ENCODE measurements at regions not wholly inside any gene's neighbourhood (a gene's known extent, or its start where the extent isn't known, plus 50 kb on each side); places are given as distances from the start of the nearest gene placed in this dataset.

DNA sequence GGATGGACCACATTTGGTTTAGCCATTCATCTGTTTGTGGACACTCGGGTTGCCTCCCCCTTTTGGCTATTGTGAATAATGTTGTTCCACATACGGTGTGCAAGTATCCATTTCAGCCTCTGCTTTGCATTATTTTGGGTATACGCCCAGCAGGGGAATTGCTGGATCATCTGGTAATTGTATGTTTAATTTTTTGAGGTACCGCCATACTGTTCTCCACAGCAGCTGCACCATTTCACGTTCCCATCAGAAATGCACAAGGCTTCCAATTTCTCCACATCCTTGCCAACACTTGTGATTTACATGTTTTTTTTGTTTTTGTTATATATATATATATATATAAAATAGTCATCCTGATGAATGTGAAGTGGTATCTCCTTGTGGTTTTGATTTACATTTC is 54.6 kb upstream of the TWIST2 start:
- no peaks in the 10 kb centered on the region for H3K9me2 ChIP-seq (replicated peaks; ENCODE audit: insufficient read depth, low read length)
- H3K9me3 ChIP-seq (ENCODE audit: insufficient read depth, low read length): no peaks in the 10 kb centered on the region
- H3K4me2 ChIP-seq (ENCODE audit: low read depth, low read length, poor library complexity, severe bottlenecking): no peak overlapping the region
- H4K20me1 ChIP-seq (ENCODE audit: low read depth, low read length): no peaks in the 10 kb centered on the region
- no peak overlapping the region for H3K27ac ChIP-seq (ENCODE audit: low read depth, low read length)
- H3K9ac ChIP-seq (ENCODE audit: low read length): no peak overlapping the region
- no peak for TF ChIP-seq EZH2phosphoT487 (conservative IDR thresholded peaks at IDR 0.05; ENCODE audit: low read length)
- TF ChIP-seq, protein P1, sequence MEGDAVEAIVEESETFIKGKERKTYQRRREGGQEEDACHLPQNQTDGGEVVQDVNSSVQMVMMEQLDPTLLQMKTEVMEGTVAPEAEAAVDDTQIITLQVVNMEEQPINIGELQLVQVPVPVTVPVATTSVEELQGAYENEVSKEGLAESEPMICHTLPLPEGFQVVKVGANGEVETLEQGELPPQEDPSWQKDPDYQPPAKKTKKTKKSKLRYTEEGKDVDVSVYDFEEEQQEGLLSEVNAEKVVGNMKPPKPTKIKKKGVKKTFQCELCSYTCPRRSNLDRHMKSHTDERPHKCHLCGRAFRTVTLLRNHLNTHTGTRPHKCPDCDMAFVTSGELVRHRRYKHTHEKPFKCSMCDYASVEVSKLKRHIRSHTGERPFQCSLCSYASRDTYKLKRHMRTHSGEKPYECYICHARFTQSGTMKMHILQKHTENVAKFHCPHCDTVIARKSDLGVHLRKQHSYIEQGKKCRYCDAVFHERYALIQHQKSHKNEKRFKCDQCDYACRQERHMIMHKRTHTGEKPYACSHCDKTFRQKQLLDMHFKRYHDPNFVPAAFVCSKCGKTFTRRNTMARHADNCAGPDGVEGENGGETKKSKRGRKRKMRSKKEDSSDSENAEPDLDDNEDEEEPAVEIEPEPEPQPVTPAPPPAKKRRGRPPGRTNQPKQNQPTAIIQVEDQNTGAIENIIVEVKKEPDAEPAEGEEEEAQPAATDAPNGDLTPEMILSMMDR (IDR thresholded peaks at IDR 0.05; ENCODE audit: insufficient read depth, low read length, poor library complexity, severe bottlenecking): no peak
- H3F3A ChIP-seq (ENCODE audit: insufficient read depth): no peaks in the 10 kb centered on the region
- no peaks in the 10 kb centered on the region for H3K27me3 ChIP-seq (ENCODE audit: low read length)
- no peaks in the 10 kb centered on the region for H3K36me3 ChIP-seq (ENCODE audit: low read length)
- no peaks in the 10 kb centered on the region for H3K79me2 ChIP-seq (ENCODE audit: insufficient read depth, low read length)
- no peak overlapping the region for H2AFZ ChIP-seq (ENCODE audit: low read depth, low read length, severe bottlenecking)
- H3K4me3 ChIP-seq (ENCODE audit: insufficient read depth, low read length, poor library complexity, severe bottlenecking): no peak overlapping the region

DNA sequence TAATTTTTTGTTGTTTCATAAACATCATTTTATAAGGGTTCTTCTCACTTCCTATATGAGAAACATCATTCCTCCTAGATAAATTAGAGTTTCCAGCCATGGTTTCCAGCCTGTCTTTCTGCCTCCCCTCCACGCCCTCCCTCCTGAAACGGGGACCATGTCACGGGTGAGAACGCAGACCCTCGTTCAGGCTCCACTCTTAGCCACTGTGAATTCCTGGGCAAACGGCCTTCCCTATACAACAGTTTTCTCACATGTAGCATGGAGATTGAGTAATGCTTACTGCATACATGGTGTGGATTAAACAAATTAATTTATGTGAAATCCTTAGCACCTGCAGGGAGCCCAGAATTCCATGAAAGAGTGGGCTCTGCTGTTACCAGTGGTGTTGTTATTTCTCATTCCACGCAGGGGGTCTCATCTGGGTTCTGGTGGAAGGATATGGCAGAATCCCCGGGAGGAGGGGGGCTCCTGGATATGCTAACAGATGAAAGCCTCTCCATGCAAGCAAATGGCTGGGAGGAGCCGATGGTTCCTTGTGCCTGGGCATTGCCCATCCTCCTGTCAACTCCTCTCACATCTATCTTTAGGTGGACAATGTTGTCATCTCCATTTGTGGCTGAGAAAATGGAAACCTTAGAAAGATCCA is 54.0 kb upstream of the TWIST2 start:
- TF ChIP-seq EZH2phosphoT487 (conservative IDR thresholded peaks at IDR 0.05; ENCODE audit: low read length): no peak
- H4K20me1 ChIP-seq (ENCODE audit: low read depth, low read length): no peaks in the 10 kb centered on the region

DNA sequence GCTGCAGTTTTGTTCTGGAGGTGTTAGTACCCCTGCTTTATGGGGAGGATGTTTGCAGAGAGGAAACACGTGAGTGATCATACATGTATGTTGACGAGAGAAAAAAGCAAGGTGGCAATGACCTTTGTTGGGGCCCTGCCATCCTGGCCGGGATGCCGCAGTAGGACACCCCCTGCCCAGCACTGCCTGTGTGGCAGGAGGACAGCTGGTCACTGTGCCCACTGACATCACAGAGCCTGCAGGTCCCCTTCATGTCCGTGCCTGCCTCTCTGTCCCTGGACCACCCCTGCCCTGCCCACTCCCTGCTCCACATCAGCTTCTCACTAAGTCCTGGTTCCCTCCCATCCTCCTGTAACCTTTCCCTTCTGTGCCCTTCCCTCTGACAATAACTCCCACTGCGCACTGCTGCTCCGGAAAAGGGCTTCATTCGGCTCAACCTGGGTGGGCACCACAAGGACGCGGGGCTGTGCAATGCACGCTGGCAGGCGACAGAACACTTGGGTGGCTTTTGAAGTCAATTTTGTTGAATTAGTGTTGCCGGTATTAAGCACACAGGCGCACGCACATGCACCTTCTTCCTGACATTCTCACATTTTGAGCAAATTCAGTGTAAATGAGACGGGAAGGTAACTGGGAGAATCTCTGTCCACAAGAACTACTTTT is 51.5 kb upstream of the TWIST2 start:
- H3K4me3 ChIP-seq (ENCODE audit: insufficient read depth, low read length, poor library complexity, severe bottlenecking): no peak overlapping the region
- H3K27ac ChIP-seq (ENCODE audit: low read depth, low read length): no peak overlapping the region
- H2AFZ ChIP-seq (ENCODE audit: low read depth, low read length, severe bottlenecking): no peak overlapping the region
- no peak overlapping the region for H3K9ac ChIP-seq (ENCODE audit: low read length)
- no peaks in the 10 kb centered on the region for H3K27me3 ChIP-seq (ENCODE audit: low read length)
- no peaks in the 10 kb centered on the region for H3K9me2 ChIP-seq (replicated peaks; ENCODE audit: insufficient read depth, low read length)
- no peaks in the 10 kb centered on the region for H3K36me3 ChIP-seq (ENCODE audit: low read length)
- TF ChIP-seq EZH2phosphoT487 (conservative IDR thresholded peaks at IDR 0.05; ENCODE audit: low read length): no peak
- TF ChIP-seq, protein P1 (IDR thresholded peaks at IDR 0.05; ENCODE audit: insufficient read depth, low read length, poor library complexity, severe bottlenecking): no peak
- H4K20me1 ChIP-seq (ENCODE audit: low read depth, low read length): no peaks in the 10 kb centered on the region
- H3F3A ChIP-seq (ENCODE audit: insufficient read depth): no peaks in the 10 kb centered on the region
- H3K79me2 ChIP-seq (ENCODE audit: insufficient read depth, low read length): no peaks in the 10 kb centered on the region
- no peaks in the 10 kb centered on the region for H3K9me3 ChIP-seq (ENCODE audit: insufficient read depth, low read length)
- no peak overlapping the region for H3K4me2 ChIP-seq (ENCODE audit: low read depth, low read length, poor library complexity, severe bottlenecking)

More for the DNA sequence above, 54.0 kb upstream of the TWIST2 start:
- no peaks in the 10 kb centered on the region for H3K9me2 ChIP-seq (replicated peaks; ENCODE audit: insufficient read depth, low read length)
- H3K9ac ChIP-seq (ENCODE audit: low read length): no peak overlapping the region
- no peak overlapping the region for H3K4me3 ChIP-seq (ENCODE audit: insufficient read depth, low read length, poor library complexity, severe bottlenecking)
- no peak overlapping the region for H2AFZ ChIP-seq (ENCODE audit: low read depth, low read length, severe bottlenecking)
- no peaks in the 10 kb centered on the region for H3K27me3 ChIP-seq (ENCODE audit: low read length)
- H3K4me2 ChIP-seq (ENCODE audit: low read depth, low read length, poor library complexity, severe bottlenecking): no peak overlapping the region
- no peaks in the 10 kb centered on the region for H3K9me3 ChIP-seq (ENCODE audit: insufficient read depth, low read length)
- H3F3A ChIP-seq (ENCODE audit: insufficient read depth): no peaks in the 10 kb centered on the region
- H3K36me3 ChIP-seq (ENCODE audit: low read length): no peaks in the 10 kb centered on the region
- H3K27ac ChIP-seq (ENCODE audit: low read depth, low read length): no peak overlapping the region
- no peaks in the 10 kb centered on the region for H3K79me2 ChIP-seq (ENCODE audit: insufficient read depth, low read length)

DNA sequence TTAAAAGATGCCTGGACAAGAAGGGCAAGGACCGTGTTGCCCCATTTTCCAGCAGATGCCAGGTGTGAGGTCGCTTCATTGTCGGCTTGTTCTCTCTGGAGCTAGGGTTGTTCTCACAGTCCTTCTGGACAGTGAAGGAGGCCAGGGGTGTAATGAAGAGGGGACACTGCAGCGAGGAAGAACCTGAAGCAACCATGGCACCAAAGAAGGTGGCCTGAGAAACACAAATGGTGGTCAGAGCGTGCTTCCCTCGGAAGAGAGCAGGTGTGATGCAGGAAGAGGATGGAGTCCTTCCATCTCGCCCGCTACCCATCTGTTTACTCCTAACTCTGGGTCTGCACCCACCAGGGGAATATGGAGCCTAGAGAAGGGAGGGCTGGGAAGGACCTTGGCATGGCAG is 50.3 kb upstream of the TWIST2 start:
- no peak overlapping the region for H3K27ac ChIP-seq (ENCODE audit: low read depth, low read length)
- H3K4me3 ChIP-seq (ENCODE audit: insufficient read depth, low read length, poor library complexity, severe bottlenecking): no peak overlapping the region
- H3K9me2 ChIP-seq (replicated peaks; ENCODE audit: insufficient read depth, low read length): no peaks in the 10 kb centered on the region
- TF ChIP-seq, protein P1 (IDR thresholded peaks at IDR 0.05; ENCODE audit: insufficient read depth, low read length, poor library complexity, severe bottlenecking): no peak
- TF ChIP-seq EZH2phosphoT487 (conservative IDR thresholded peaks at IDR 0.05; ENCODE audit: low read length): no peak
- no peaks in the 10 kb centered on the region for H3F3A ChIP-seq (ENCODE audit: insufficient read depth)
- H3K27me3 ChIP-seq (ENCODE audit: low read length): no peaks in the 10 kb centered on the region
- no peaks in the 10 kb centered on the region for H3K36me3 ChIP-seq (ENCODE audit: low read length)
- H2AFZ ChIP-seq (ENCODE audit: low read depth, low read length, severe bottlenecking): no peak overlapping the region
- no peaks in the 10 kb centered on the region for H3K79me2 ChIP-seq (ENCODE audit: insufficient read depth, low read length)
- no peak overlapping the region for H3K4me2 ChIP-seq (ENCODE audit: low read depth, low read length, poor library complexity, severe bottlenecking)
- no peaks in the 10 kb centered on the region for H4K20me1 ChIP-seq (ENCODE audit: low read depth, low read length)
- H3K9ac ChIP-seq (ENCODE audit: low read length): no peak overlapping the region
- no peaks in the 10 kb centered on the region for H3K9me3 ChIP-seq (ENCODE audit: insufficient read depth, low read length)
